Fibroblast of skin of back (primary cell): ENCODE measurements at regions not wholly inside any gene's neighbourhood (a gene's known extent, or its start where the extent isn't known, plus 50 kb on each side); places are given as distances from the start of the nearest gene placed in this dataset.
"Not testable (repeated sequence)": the region's sequence is repeated elsewhere in the genome, so short reads cannot be mapped to it uniquely, and the experiment has no call there.

Source experiments
- DNase-seq: peaks from one replicate; pipeline ENCODE4 v3.0.0-alpha.2; 2013

- DNase-seq = peak; percentile 18
These were observed 91.8 kb upstream of the CNKSR3 start for GRCh38 chr6:154602296-154602695.

- DNase-seq = peak; percentile 43
These were observed 92.2 kb upstream of the CNKSR3 start for GRCh38 chr6:154602708-154603107.

- no peak for DNase-seq
These were observed 93.6 kb upstream of the CNKSR3 start for GRCh38 chr6:154604119-154604518.

GRCh38 chr6:154605178-154605881 is 94.8 kb upstream of the CNKSR3 start:
- no peak for DNase-seq

DNA sequence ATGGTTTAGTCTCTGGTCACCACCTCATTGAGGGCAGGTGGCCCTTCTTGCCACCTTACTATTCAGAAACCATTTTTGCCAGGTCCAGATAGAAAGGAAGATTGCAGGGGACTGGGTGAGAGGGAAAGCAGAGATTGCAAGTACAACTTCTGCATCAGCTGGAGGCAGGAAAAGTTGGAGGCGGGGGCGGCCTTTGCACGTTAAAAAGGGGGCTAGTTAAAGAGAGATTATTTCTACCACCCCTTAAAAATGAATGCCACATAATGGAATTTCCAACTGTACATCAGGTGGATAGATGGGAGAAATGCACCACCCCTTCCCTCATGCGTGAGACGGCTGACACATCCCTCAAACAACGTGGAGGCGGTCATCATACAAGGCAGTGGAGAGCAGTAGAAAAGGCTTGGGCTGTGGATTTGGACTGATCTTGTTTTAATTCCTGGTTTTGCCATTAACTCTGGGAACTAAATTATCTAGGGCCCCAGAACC is 95.4 kb upstream of the CNKSR3 start:
- DNase-seq = no peak

DNA sequence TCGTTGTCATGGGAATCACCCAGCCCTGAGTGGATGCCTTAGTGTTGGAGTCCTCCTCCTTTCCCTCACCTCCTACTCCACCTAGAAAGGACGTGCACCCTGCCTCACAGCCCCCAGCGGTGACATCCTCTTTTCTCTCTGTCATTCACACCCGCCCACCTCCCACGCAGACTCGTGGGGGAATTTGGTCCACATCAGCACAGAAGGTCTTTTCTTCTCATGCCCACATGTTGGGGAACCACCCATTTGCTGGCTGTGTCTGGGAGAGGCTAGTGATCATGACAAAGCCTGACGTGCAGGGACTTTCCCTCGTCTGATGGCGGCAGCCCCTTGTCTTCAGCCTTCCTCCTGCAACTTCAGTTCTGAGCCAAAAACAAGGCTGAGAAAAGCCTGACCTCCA is 96.0 kb upstream of the CNKSR3 start:
- no peak for DNase-seq

DNA sequence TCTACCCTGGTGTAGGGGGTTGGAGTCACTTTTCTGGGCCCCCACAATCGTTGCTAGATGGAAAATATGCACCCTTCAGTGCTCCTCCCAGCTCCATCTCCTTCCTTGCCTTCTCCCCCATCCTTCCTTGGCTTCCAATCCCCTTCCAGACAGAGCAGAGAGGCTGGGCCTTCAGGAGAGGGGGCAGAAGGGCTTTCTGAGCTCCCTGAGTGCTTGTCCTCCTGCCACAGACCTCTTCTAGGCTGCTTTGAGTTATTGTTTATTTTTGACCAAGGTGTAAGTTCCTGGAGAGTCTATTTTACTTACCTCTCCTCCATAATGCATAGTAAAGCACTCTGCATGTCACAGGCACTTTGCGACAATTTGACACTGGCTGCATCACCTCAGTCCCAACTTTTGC is 96.4 kb upstream of the CNKSR3 start:
- no peak for DNase-seq

- DNase-seq = no peak
These were observed 100.8 kb upstream of the CNKSR3 start for GRCh38 chr6:154611241-154611640.

GRCh38 chr6:154611847-154612246 is 101.4 kb upstream of the CNKSR3 start:
- DNase-seq = no peak

GRCh38 chr6:154613137-154613676 is 102.7 kb upstream of the CNKSR3 start:
- DNase-seq = peak; percentile 68

GRCh38 chr6:154614101-154614500 is 103.6 kb upstream of the CNKSR3 start:
- no peak for DNase-seq

DNA sequence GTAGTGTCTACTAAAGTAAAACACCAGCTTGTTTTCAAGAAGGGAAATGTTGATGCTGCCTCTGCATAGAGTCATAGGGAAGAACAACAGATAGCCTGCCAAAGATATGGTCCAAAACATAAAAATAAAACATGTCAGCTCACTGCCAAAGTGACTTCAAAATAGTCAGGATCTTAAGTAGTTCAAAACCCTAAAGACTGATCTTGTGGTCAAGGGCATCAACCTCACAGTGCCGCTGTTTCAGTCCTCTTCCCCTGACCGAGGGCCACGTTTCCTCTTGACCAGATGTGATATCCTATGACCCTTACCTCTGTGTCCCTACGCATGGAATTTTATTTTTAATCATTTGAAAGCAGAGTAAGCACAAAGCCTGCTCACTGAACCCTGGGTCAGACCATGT is 104.2 kb upstream of the CNKSR3 start:
- no peak for DNase-seq

- DNase-seq = peak; percentile 67
These were observed 105.1 kb upstream of the CNKSR3 start for GRCh38 chr6:154615483-154616025.

GRCh38 chr6:154617175-154617574 is 106.7 kb upstream of the CNKSR3 start:
- no peak for DNase-seq

DNA sequence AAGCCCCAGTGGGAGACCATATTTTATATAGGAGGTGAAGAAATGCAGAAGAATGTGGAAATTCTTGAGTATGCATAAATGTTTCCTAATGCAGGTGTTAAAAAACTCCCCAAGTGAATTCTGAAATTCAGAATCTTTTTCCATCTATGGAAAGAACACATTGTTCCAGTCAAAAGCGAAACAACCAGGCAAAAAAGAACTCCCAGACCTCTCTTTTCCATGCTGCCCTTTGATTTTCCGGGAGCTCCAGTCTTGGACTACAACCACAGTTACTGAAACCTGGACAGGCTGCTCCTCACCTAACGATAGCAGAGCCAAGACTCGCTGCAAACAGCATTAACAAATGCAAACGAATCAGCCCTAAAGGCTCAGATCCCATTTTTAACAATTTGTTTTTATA is 108.7 kb upstream of the CNKSR3 start:
- no peak for DNase-seq

DNA sequence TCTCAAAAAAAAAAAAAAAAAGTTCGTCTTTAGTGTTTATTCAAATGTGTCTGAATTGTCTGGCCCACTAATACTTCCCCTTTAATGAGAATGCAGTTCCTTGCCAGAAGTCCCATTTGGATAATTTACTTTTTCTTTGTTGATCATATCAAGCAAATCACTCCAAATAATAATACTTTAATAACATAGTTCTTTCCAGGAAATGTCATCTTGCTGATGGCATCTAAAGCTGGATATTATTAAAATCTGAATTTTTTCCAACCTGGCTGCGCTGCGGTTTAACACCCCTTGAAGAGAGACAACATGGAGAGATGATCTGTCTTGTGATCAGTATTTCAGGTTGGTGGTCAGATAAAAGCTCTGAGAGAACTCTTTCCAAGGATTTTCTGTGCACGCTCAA is 111.2 kb upstream of the CNKSR3 start:
- no peak for DNase-seq

- no peak for DNase-seq
These were observed 110.4 kb upstream of the SCAF8 start for GRCh38 chr6:154622618-154623336.

DNA sequence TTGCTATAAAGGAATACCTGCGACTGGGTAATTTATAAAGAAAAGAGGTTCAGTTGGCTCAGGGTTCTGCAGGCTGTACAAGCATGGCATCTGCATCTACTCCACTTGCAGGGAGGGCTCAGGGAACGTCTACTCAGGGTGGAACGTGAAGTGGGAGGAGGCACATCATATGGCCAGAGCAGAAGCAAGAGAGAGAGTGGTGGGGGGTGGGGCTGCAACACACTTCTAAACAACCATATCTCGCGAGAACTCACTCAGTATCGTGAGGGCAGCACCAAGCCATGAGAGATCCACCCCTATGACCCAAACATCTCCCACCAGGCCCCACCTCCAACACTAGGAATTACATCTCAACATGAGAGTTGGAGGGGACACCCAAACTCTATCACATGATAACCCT is 109.8 kb upstream of the SCAF8 start:
- no peak for DNase-seq

- DNase-seq = no peak
These were observed 109.1 kb upstream of the SCAF8 start for GRCh38 chr6:154624038-154624599.

- not testable (repeated sequence) for DNase-seq
These were observed 108.5 kb upstream of the SCAF8 start for GRCh38 chr6:154624727-154625126.

DNA sequence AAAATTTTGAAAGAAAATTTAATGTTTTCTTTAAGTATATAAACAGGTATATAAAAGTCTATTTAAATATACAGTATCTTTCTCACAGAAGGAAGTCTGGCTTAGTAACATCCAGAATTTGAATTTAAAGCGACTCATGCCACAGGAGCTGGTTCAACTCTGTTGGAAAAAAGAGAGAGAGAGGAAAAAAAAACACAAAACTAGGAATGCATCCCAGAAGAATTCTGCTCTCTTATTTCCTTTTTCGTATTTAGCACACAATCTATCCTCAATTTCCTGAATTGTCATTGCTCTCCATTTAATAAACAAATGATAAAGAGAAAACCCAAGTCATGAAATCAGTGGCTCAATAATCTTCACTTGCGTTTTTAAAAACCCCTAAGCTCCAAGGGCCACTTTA is 107.5 kb upstream of the SCAF8 start:
- peak; percentile 28 for DNase-seq

- no peak for DNase-seq
These were observed 104.1 kb upstream of the SCAF8 start for GRCh38 chr6:154629127-154629526.

DNA sequence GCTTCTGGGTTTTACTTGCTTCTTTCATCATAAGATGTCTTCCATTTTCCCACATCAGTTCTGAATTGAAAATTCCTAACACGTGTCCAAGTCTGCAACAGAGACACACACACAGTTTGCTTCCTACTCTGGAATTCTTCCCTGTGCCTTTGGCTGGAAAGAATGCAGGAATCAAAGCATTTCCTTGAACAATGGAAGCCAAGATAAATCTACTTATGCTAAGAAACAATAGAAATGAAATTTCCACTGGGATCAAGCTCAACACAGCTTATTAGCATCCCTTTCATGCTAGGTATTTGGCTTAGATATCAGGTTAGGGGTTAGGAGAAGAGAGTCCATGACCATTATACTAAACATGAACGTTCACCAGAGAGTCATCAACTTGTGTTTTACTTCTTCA is 101.1 kb upstream of the SCAF8 start:
- peak; percentile 30 for DNase-seq
